ENCODE measurements at regions not wholly inside any gene's neighbourhood (a gene's known extent, or its start where the extent isn't known, plus 50 kb on each side); places are given as distances from the start of the nearest gene placed in this dataset.
"Not testable (repeated sequence)": the region's sequence is repeated elsewhere in the genome, so short reads cannot be mapped to it uniquely, and the experiment has no call there.

DNA sequence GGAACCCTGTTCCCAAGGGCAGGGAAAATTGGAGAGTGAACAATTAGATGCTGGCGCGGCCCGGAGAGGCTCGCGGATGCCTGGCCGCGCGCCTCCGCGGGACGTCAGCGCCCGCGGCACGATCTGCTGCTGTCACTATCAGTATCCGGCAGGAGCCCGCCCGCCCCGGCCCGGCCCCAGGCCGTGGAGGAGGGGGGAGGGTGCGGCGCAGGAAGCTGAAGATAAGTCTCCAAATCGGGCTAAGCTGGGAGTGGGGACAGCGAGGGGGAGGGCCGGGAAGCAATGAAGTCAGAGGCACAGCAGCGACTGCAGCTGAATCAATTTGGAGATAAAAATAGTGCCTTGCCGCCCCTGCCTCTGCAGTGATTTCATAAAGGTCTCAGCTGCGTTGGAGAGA is 441.5 kb upstream of the KLF12 start:
- DNase-seq (ENCODE audit: low spot score), result peak; percentile 88

DNA sequence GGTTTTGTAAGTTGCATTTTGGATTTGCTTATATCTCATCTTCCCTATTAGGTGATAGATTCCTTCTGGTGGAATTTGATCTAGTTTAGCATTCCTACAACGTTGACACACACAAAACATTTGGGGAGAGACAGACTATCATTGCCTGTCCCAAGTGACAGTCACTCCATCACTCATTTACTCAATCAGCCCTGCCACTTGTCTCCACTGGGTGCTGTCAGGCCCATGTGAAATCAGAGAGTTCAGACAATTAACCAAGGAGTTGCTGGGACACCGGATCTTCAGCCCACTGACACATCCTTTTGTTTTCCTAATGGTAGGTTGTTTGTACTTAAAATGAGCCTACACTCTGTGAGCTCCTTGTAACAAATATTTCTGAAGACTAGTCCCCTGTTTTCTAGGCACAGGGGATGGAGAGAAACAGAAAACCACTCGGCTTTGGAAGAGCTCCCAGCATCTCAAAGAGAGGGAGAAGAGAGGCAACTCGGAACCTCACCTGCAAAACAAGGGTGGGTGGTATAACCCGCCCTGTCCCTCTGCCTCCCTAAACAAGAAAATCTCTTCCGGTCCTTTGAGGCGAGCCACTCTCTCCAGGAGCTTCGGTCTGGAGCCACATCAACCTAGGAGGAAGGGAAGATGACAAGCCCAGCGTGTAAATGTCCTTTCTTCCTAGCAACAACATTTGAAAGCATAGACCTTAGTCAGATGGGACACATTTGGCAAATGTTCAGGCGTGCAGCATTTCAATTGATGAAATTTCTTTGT is 440.9 kb upstream of the KLF12 start:
- DNase-seq (ENCODE audit: low spot score), result no peak

DNA sequence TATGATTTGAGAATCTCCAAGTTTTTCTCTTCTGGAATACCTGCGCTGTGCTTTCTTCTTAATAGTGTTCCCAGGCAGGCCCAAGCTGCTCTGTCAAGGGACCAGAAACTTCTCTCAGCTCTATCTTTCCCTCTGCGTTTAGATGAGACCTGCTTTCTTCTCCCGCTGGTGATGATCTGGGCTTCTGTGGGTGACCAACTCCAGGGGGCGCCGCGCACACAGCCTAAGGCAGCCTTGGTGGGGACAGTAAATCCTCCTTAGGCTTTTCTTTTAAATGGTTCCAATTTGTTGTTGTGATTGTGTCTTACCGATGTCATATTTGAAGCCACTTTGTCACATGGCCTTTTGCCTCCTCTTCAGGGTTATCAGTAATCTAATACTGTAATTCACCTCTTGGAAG is 439.4 kb upstream of the KLF12 start:
- DNase-seq (ENCODE audit: low spot score), result no peak

DNA sequence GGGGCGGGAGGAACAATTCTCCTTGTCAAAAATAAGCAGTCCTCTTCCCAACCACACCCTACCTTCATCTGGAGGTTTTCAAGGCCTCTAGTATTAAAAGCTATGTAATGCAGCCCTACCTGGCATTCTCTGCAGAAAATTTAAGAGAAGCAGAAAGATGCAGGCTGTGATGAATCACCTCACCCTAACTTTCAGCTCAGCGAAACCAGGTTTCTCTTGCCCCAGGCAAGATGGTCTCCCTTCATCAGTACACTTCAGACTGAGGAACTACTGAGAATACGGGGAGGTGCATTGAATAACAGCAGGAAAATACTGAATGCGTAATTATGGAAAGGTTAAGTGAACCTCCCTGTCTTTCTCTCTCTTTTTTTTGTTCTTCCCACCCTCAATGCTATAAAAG is 437.6 kb upstream of the KLF12 start:
- peak; percentile 20 for DNase-seq (ENCODE audit: low spot score)

- DNase-seq (ENCODE audit: low spot score), result no peak
Observed at GRCh38 chr13:74570834-74571233, 436.6 kb upstream of the KLF12 start.

DNA sequence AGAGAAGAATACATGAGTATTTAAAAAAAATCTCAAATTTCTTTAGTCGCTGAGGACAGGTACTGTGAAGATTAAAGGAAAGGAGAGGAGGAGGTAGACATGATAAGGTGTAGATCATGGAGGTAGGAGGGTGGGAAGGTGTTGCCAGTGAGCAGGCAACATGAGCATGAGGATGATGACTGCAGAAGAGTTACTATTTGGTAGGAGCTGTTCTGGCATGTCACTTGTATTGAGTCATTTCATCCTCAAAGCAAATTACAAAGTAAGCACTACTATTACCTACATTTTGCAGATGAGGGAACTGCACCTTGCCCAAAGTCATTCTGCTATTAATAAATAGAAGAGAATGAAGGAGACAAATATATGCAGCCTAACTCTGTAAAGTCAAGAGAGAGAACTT is 435.8 kb upstream of the KLF12 start:
- no peak for DNase-seq (ENCODE audit: low spot score)

DNA sequence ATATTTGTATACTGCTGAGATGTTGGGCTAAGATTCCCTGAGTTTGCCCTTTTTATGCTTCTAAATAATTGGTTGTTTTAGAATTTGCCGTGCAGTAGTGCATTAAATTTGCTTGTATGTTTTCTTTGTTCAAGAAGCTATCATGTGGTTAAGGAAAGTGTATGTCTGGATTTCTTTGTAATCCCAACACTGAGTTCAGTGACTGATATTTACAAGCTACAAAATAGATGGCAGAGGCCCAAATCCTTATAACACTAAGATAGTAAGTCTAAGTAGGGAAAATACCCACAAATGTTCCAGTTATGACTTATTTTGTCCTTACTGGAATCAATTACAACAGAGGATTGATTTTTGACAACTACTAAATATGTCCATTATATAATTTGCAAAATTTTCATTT is 435.0 kb upstream of the KLF12 start:
- DNase-seq (ENCODE audit: low spot score), result peak; percentile 72

- DNase-seq (ENCODE audit: low spot score), result no peak
Observed at GRCh38 chr13:74567485-74567884, 433.3 kb upstream of the KLF12 start.

- no peak for DNase-seq (ENCODE audit: low spot score)
Observed at GRCh38 chr13:74562381-74562780, 428.2 kb upstream of the KLF12 start.

DNA sequence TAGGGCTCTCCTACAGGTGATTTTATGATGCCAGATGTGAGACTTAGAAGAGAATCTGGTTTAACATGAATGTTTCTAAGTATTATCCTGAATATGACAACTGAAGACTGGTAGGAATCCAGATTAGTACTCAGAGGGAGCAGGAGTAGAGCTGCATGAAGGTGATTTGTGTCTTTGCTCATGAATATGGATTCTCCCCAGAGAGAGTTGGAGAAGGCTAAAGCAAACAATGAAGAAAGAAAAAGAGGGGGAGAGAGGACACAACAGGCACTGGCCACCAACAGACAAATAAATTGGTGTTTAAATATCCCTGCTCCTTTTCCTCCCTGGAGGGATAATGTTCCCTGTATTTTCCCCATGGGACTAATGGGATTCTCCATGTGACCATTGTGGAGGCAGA is 427.0 kb upstream of the KLF12 start:
- DNase-seq (ENCODE audit: low spot score), result no peak

- no peak for DNase-seq (ENCODE audit: low spot score)
Observed at GRCh38 chr13:74560325-74560724, 426.1 kb upstream of the KLF12 start.

- no peak for DNase-seq (ENCODE audit: low spot score)
Observed at GRCh38 chr13:74557870-74558269, 423.7 kb upstream of the KLF12 start.

GRCh38 chr13:74555651-74556420 is 421.6 kb upstream of the KLF12 start:
- no peak for DNase-seq (ENCODE audit: low spot score)

DNA sequence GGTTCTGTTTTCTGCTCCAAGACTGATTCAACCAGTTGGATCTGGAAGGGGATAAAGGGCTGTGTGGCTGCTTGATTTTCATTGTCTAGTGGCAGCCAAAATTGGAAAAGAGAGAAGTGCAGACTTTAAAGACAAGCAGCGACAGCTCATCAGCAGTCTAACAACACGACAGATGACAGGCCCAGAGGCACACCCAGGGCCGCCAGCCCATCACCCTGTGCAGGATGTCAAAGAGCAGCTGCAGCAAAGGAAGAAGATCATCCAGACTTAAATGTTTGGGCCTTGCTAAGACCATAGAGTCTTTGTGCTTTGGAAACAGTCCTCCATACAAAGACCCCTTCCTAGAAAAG is 421.0 kb upstream of the KLF12 start:
- DNase-seq (ENCODE audit: low spot score), result no peak

DNA sequence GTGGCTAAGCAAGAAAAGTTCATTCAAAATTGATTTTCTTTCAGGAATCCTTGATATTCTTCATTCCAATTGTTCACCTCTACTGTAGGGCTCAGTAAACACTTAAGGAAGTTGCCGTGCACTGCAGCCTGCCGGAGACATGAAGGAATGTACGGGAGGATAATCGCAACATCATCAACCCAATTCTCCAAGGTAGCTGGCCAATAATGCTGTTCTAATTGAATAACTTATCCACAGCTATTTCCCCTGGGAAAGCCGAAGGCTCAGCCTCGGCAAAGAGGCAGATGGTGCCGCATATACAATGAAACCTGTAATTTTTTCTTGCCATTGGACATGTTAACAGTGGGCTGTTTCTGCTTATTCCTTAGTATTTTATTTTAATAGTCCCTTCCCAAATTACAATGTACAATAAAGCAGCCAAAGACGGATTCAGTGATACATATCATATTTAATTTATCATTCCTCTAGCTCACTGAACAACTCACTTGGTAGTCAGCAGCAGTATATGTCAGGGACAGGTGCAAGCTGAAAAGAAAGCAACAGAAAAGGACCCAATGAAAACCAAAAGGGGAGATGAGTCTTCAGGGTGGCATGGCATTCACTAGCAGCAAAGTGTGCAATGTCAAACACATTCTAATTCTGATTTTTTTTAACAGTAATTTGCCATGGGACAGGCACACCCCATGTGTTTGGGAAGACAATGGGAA is 420.5 kb upstream of the KLF12 start:
- DNase-seq (ENCODE audit: low spot score), result no peak

- DNase-seq (ENCODE audit: low spot score), result no peak
Observed at GRCh38 chr13:74550039-74550438, 415.8 kb upstream of the KLF12 start.

GRCh38 chr13:74536649-74537048 is 402.4 kb upstream of the KLF12 start:
- not testable (repeated sequence) for DNase-seq (ENCODE audit: low spot score)

DNA sequence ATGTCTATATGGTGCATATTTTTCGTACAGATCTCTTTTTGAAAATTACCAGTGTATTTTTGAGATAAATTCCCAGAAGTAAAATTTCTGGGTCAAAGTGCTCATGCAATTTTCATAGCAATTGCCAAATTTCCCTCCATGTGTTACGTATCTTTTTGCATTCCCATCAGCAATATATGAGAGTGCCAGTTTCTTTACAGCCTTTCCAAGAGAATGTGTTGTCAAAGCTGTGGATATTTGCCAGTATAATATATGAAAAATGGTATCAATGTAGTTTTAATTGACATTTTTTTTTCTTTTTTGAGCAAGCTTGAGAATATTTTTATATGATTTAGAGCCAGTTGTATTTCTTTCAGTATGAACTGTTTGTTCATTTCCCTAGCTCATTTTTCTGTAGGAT is 399.0 kb upstream of the KLF12 start:
- DNase-seq (ENCODE audit: low spot score), result no peak

GRCh38 chr13:74530011-74530410 is 395.8 kb upstream of the KLF12 start:
- DNase-seq (ENCODE audit: low spot score), result no peak

- DNase-seq (ENCODE audit: low spot score), result no peak
Observed at GRCh38 chr13:74528734-74529513, 394.7 kb upstream of the KLF12 start.

DNA sequence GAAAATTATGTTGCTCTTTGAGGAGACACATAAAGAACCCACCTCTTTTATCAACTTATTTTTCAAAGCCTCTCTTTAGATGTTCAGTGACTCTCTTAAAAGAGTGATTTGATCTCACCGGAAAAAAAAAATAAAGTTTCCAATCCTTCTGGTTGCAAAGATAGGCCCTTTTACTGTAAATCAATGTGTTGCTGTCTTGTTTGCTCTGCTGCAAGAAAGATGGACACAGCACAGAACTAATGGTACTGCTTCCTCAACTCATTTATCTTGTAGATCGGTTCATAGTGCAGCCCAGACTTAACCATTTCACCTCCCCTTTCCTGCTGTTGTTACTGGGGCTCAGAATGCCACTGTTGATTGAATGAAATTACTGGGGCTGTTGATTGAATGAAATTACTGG is 388.9 kb upstream of the KLF12 start:
- no peak for DNase-seq (ENCODE audit: low spot score)

DNA sequence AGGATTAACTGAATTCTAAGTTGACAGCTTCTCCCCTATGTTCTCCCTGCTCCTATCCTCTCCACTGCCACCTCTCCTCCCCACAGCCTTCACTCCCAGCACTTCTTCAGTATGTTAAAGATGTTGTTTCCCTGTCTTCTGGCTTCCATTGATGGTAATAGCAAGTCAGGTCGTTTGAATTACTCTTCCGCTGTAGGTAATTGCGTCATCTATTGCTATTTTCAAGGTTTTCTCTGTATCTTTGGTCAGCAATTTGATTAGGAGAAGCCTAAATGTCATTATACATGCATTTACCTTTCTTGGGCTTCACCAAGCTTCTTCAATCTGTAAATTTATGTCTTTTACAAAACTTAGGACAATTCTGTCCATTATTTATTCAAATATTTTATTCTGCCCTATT is 377.3 kb upstream of the KLF12 start:
- no peak for DNase-seq (ENCODE audit: low spot score)
